D721Med (cell line): ENCODE measurements at regions not wholly inside any gene's neighbourhood (a gene's known extent, or its start where the extent isn't known, plus 50 kb on each side); places are given as distances from the start of the nearest gene placed in this dataset.
"Not testable (repeated sequence)": the region's sequence is repeated elsewhere in the genome, so short reads cannot be mapped to it uniquely, and the experiment has no call there.

Experiments used
- DNase-seq: peaks from one replicate; pipeline ENCODE4 v3.0.0; 2011; ENCODE audit warnings: low spot score; ENCODE audit not compliant: insufficient read length
- FAIRE-seq: peaks from 2 replicates; lab custom pipeline; 2011; peaks lifted over from hg19 to GRCh38; lab: Jason Lieb, UNC
- CTCF ChIP-seq: IDR thresholded peaks from 2 replicates; pipeline ENCODE4 v1.5.1; 2012; ENCODE audit warnings: mild to moderate bottlenecking, control low read depth; ENCODE audit not compliant: insufficient read depth; ENCODE audit errors: missing control alignments

- TF ChIP-seq CTCF = no peak
- no peak for FAIRE-seq
- no peak for DNase-seq
Measured at GRCh38 chr17:16880843-16881230, 91.1 kb downstream of the TNFRSF13B start.

DNA sequence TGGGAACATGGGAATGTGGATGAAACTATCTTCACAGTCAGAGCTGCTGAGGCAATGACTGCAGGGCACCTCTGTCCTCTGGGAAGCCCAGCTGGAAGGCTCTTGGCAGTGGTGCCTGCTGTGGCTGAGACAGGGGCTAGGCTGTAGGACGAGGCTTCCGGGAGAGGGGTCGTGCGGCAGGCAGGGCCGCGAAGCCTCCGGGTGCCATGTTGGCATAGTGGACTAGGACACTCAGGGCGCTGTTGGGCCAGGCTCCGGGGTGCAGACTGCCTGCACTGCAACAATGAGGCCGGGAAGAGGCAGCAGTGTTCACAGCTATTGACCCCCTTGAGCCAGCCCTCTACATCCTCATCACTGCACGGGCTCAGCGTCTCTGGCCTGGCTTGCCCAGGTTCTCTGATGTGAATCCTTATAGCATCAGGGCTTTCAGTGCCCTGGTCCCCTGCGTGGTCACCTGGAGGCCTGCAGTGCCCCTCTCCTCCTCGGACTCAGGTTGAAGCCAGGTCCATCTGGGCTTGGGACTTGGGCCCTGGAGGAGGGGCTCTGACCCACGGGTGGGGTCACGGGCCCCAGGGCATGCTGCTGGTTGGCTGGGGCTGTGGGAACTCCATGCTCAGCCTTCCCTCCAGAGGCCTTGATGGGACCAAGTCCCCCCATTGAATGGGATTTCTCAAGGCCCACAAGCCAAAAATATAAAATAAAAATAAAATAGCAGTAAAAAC is 91.6 kb downstream of the TNFRSF13B start:
- TF ChIP-seq CTCF = no peak
- DNase-seq (no peak), FAIRE-seq (no peak)

DNA sequence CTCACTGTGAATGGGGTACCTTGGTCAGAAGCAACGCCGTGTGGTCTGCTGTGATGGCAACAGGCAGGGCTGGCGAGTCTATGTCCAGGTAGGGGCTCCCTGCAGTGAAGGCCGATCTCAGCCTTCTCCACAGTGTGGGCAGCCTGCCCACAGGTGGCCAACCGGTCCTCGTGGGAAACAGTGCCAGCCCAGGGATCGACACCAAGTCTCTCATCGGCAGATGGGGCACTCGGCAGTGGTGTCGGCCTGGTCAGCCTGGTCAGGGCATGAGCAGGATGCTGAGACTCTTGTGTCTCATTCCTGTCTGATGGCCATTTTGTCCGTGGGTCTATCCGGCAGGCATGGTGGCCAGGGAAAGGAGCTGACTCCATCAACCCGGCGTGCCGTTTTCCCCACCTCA is 92.2 kb downstream of the TNFRSF13B start:
- no peak for FAIRE-seq
- TF ChIP-seq CTCF = no peak
- no peak for DNase-seq

GRCh38 chr17:16878606-16879005 is 93.3 kb downstream of the TNFRSF13B start:
- FAIRE-seq = no peak
- no peak for TF ChIP-seq CTCF
- DNase-seq = no peak

- no peak for TF ChIP-seq CTCF
- no peak for DNase-seq
- FAIRE-seq = peak; percentile 48
Measured at GRCh38 chr17:16878084-16878483, 93.8 kb downstream of the TNFRSF13B start.

DNA sequence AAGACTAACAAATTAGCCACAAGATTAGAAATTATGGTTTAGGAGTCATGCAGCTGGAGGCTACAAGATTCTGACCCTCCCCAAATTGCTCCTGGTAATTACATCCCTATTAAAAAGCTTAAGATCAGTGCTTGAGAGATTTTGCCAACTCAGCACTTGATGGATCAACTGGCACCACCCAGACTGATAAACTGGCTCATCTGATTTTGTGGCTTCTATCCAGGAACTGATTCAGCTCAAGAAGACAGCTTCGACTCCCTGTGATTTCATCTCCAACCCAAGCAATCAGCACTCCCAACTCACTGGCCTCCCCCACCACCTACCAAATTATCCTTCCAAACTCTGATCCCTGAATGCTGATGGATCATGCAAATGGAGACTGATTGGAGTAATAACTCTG is 94.8 kb downstream of the TNFRSF13B start:
- DNase-seq (no peak), FAIRE-seq (no peak)
- no peak for TF ChIP-seq CTCF

DNA sequence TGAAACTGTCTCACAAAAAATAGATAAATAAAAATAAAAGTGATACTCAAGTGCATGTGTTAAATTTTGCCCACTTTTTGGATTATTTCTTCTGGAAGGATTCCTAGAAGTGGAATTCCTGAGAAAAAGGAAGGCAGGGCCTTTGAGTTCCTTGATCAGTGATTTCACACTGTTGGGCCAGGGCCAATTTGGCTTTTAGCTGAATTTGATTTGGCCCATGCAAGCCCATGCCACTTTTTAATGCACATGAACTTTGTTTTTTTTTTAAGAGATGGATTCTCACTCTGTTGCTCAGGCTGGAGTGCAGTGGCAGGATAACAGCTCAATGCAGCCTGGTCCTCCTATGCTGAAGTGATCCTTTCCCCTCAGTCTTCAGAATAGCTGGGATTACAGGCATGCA is 96.3 kb downstream of the TNFRSF13B start:
- no peak for FAIRE-seq
- no peak for TF ChIP-seq CTCF
- no peak for DNase-seq

- not testable (repeated sequence) for FAIRE-seq
Measured at GRCh38 chr17:16874216-16874615, 97.7 kb downstream of the TNFRSF13B start.

More at GRCh38 chr17:16874216-16874615, 97.7 kb downstream of the TNFRSF13B start:
- not testable (repeated sequence) for DNase-seq
